GM10266 (cell line): ENCODE measurements at regions not wholly inside any gene's neighbourhood (a gene's known extent, or its start where the extent isn't known, plus 50 kb on each side); places are given as distances from the start of the nearest gene placed in this dataset.
A peak's percentile ranks its signal among the peaks of the same experiment; 100 is the strongest.

Experiments used
- DNase-seq: peaks from one replicate; pipeline ENCODE4 v3.0.0; 2012; ENCODE audit errors: extremely low spot score
- TF ChIP-seq, protein P1 (sequence below): IDR thresholded peaks from 2 replicates; pipeline ENCODE4 v1.5.1; 2012; ENCODE audit warnings: mild to moderate bottlenecking, low read depth; ENCODE audit not compliant: control insufficient read depth, insufficient read depth; ENCODE audit errors: missing control alignments

DNA sequence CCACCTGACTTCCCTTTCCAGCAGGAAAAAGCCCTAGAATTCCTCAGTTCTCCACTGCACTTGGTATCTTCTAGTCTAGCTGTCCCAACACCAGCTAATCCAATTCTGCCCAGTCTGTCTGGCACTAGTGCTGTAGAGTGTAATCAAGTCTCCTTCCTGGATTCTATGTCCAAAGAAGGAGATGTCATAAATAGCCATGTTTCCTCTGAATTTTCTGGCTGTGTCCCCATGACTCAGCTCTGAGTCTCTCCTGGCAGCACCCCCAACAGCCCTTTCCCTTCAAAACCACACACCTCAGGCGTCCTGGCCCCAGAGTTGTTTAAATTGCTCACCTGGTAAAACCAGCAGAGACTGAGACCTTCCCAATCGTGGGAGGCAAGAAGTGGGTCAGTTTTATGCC lies 197.2 kb downstream of the GRXCR1 start:
- DNase-seq: no peak
- TF ChIP-seq, protein P1, sequence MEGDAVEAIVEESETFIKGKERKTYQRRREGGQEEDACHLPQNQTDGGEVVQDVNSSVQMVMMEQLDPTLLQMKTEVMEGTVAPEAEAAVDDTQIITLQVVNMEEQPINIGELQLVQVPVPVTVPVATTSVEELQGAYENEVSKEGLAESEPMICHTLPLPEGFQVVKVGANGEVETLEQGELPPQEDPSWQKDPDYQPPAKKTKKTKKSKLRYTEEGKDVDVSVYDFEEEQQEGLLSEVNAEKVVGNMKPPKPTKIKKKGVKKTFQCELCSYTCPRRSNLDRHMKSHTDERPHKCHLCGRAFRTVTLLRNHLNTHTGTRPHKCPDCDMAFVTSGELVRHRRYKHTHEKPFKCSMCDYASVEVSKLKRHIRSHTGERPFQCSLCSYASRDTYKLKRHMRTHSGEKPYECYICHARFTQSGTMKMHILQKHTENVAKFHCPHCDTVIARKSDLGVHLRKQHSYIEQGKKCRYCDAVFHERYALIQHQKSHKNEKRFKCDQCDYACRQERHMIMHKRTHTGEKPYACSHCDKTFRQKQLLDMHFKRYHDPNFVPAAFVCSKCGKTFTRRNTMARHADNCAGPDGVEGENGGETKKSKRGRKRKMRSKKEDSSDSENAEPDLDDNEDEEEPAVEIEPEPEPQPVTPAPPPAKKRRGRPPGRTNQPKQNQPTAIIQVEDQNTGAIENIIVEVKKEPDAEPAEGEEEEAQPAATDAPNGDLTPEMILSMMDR: no peak

DNA sequence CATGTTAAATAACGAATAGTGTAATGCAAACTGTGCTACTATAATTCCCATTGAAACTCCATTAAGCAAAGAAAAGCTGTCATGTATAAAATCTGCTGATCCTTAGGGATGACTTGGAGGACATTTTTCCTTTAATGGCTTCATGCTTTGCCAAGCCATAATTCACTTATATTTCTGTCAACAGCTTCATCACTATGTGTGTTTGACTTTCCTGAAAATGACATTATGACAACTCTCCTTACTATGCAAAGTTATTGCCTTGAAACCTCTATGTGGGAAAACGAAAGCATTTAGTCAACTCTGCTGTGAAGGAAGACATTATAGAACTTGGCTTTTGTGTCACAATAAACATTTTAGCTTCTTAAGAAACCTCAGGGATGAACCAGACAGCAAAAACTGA lies 210.5 kb downstream of the GRXCR1 start:
- no peak for DNase-seq
- TF ChIP-seq, protein P1: no peak

GRCh38 chr4:43112139-43112538 lies 219.6 kb downstream of the GRXCR1 start:
- TF ChIP-seq, protein P1: no peak
- DNase-seq: no peak

- DNase-seq: no peak
- TF ChIP-seq, protein P1: no peak
Measured at GRCh38 chr4:43113196-43113595, 220.7 kb downstream of the GRXCR1 start.

GRCh38 chr4:43126595-43126994 lies 234.1 kb downstream of the GRXCR1 start:
- DNase-seq: no peak
- TF ChIP-seq, protein P1: no peak

DNA sequence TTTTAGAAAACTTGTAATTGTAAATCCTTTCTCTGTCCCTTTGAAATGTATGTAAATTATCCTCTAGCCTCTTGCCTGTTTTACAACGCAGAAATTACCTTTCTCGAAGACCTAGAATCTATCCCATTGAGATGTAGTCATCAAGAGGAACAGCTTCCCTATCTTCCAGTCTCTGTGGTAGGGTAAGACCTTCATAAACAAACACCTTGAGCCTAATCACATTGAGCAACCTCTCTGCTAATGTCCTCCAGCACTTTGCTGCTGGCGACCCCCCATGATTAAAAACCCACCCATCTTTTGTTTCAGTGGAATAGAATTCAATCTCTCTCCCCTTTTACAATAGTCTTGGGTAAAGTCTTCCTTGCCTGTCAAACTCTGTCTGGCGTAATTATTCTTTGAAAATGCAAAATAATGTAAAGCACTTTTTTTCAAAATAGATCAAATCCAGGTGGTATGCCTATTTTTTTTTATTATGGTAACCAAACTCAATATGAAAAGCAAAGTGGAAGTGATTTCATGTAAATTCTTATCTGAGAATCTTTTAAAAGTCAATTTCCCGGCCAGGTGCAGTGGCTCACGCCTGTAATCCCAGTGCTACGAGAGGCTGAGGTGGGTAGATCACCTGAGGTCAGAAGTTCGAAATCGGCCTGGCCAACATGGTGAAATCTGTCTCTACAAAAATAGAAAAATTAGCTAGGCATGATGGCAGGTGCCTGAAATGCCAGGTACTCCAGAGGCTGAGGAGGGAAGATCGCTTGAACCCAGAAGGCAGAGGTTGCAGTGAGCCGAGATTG lies 237.9 kb downstream of the GRXCR1 start:
- DNase-seq: no peak
- TF ChIP-seq, protein P1: no peak

DNA sequence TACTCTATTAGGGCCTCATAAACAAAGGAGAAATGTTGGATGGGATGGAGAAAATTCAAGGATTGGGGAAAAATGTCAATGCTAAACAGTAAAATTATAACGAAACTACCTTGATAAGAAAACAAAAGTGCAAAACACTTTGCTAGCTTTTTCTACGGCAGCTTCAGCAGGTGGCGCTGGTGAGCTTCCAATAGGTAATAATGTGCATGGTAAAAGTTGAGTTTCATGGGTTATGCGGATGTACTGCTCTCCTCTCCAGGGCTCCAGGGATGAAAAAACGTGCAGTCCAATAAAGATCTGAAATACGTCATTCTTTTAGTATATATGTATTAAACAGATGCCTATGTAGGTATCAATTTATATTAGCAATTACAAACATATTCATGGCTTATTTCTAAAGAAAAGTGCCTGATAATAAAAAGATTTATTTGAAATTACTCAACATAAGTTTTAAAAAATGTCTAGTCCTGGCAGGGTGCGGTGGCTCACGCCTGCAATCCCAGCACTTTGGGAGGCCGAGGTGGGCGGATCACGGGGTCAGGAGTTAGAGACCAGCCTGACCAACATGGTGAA lies 239.6 kb downstream of the GRXCR1 start:
- peak; percentile 41 for DNase-seq
- TF ChIP-seq, protein P1: peak; percentile 94
